SK-N-MC (cell line): ENCODE measurements at regions not wholly inside any gene's neighbourhood (a gene's known extent, or its start where the extent isn't known, plus 50 kb on each side); places are given as distances from the start of the nearest gene placed in this dataset.

Experiments
- EZH2 ChIP-seq: fragments of 200-600 bp; sonication (generic); IDR thresholded peaks from one replicate; pipeline ENCODE4 v1.6.1; 2017; ENCODE audit warnings: antibody characterized with exemption
- POLR2AphosphoS5 ChIP-seq: IDR thresholded peaks from 2 replicates; pipeline ENCODE4 v1.6.1; 2012; ENCODE audit warnings: mild to moderate bottlenecking, low read depth, low read length, borderline replicate concordance

GRCh38 chr4:64883087-64883807 lies 474.0 kb upstream of the TECRL start:
- TF ChIP-seq POLR2AphosphoS5 (no peak), EZH2 (no peak)
